Body of pancreas (tissue), 4 donors: ENCODE measurements at regions not wholly inside any gene's neighbourhood (a gene's known extent, or its start where the extent isn't known, plus 50 kb on each side); places are given as distances from the start of the nearest gene placed in this dataset.

ENCODE experiments used
- ATAC-seq: fragments of 150-250 bp; one replicate; pipeline ENCODE4 v1.9.1; 2016
- DNase-seq, 4 donors: peaks; one replicate each; pipeline ENCODE4 v3.0.0-alpha.2; 2019
- H3K27ac ChIP-seq, 4 donors: fragments of 200-600 bp; sonication (generic); 1 replicate in 3 of 4; 2 replicates in 1 of 4; pipeline versions ENCODE4 v1.5.1 to v1.6.1; 2016 to 2019; ENCODE audit warnings: mild to moderate bottlenecking in 1 of 4, mixed read lengths in 1 of 4, moderate library complexity in 1 of 4
- H3K27me3 ChIP-seq, 2 donors: fragments of 200-600 bp; sonication (generic); one replicate each; pipeline ENCODE4 v1.6.0; 2016; ENCODE audit warnings: mild to moderate bottlenecking in 1 of 2
- H3K36me3 ChIP-seq, 2 donors: fragments of 200-600 bp; sonication (generic); replicated peaks in 1 of 2; 2 replicates each; pipeline ENCODE4 v1.5.1; 2016; ENCODE audit warnings: low read depth in 2 of 2; ENCODE audit not compliant: insufficient read depth in 1 of 2
- H3K4me1 ChIP-seq: fragments of 200-600 bp; sonication (generic); one replicate; pipeline ENCODE4 v1.6.0; 2016
- H3K4me3 ChIP-seq, 2 donors: fragments of 200-600 bp; sonication (generic); 1 replicate in 1 of 2; 2 replicates in 1 of 2; pipeline ENCODE4 v1.5.1; 2016 to 2019
- H3K9me3 ChIP-seq, 3 donors: fragments of 200-600 bp; sonication (generic); 1 replicate in 2 of 3; 2 replicates in 1 of 3; pipeline ENCODE4 v1.5.1; 2016
- CTCF ChIP-seq, 7 experiments: fragments of 450-650 bp in 4 of 7; fragments of 200-600 bp in 3 of 7; sonication (generic) in 3 of 7; IDR thresholded peaks; one replicate each; pipeline ENCODE4 v1.5.1; 2016 to 2019; ENCODE audit warnings: antibody characterized with exemption in 7 of 7
- POLR2A ChIP-seq, 3 donors: fragments of 450-650 bp; IDR thresholded peaks; one replicate each; pipeline ENCODE4 v1.6.1; 2016; ENCODE audit warnings: antibody characterized with exemption in 3 of 3, mild to moderate bottlenecking in 2 of 3
- WGBS, 2 donors: methylation state at CpG; one replicate each; pipeline ENCODE4 v1.1.5; 2017; 5-methylcytosine and 5-hydroxymethylcytosine counted together
- intact Hi-C: fragments of 100-400 bp; cut with DNase I; formaldehyde crosslinking; loops from one replicate; pipeline ENCODE4 v1.15.1; 2023

GRCh38 chr4:60846678-60847077 lies 353.4 kb upstream of the ADGRL3 start:
- H3K27me3 ChIP-seq = no peaks in the 10 kb centered on the region
- WGBS, 2 donors = 51 to 59% methylated on average over 4 of the region's 4 CpGs
- TF ChIP-seq POLR2A (IDR thresholded peaks at IDR 0.05) (no peak), CTCF (IDR thresholded peaks at IDR 0.05) (no peak)
- no peaks in the 10 kb centered on the region for H3K9me3 ChIP-seq
- no peak for ATAC-seq
- no peak overlapping the region for H3K27ac ChIP-seq
- H3K4me3 ChIP-seq = no peak overlapping the region
- no peak for DNase-seq
- H3K36me3 ChIP-seq = no peaks in the 10 kb centered on the region
- intact Hi-C loops = no loop called here
- no peaks in the 10 kb centered on the region for H3K4me1 ChIP-seq

- no peak for DNase-seq
- H3K4me3 ChIP-seq = no peak overlapping the region
- intact Hi-C loops = no loop called here
- 18 to 26% methylated on average over 4 of the region's 4 CpGs for WGBS, 2 donors
- no peaks in the 10 kb centered on the region for H3K9me3 ChIP-seq
- H3K27ac ChIP-seq = no peak overlapping the region
- no peaks in the 10 kb centered on the region for H3K4me1 ChIP-seq
- TF ChIP-seq POLR2A (IDR thresholded peaks at IDR 0.05) = no peak
- no peak for TF ChIP-seq CTCF (IDR thresholded peaks at IDR 0.05)
- no peaks in the 10 kb centered on the region for H3K36me3 ChIP-seq
- ATAC-seq = no peak
- H3K27me3 ChIP-seq = no peaks in the 10 kb centered on the region
Observed at GRCh38 chr4:60847614-60848013, 352.5 kb upstream of the ADGRL3 start.

DNA sequence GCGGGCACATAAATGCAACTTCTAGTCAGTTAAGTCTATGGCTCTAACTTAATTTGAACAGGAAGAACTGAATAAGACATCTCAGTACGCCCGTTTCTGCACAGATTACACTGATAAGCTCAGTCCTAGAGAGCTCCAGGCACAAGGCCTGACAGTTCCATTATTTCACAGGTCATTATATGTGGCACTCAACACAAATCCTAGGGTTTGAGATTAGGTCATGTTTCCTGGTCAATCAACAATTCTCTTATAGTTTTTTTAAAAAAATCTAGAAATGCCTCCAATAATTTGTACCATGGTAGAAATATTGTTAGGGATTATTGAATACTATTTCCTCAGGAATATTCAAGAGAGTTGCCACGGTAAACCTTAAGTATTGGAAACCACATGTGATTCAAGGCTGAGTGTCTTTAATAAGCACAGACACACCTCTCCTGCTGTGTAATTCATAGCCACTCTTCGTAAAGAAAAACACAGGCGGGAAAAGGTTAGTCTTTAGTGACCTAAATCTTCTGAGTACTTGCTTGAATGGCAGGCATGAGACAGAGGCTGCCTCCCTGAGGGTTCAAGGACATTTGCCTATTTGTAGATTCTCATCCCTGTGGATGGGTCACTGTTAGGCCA lies 342.9 kb upstream of the ADGRL3 start:
- intact Hi-C loops = no loop called here
- 50 to 57% methylated on average over 6 of the region's 6 CpGs for WGBS, 2 donors

DNA sequence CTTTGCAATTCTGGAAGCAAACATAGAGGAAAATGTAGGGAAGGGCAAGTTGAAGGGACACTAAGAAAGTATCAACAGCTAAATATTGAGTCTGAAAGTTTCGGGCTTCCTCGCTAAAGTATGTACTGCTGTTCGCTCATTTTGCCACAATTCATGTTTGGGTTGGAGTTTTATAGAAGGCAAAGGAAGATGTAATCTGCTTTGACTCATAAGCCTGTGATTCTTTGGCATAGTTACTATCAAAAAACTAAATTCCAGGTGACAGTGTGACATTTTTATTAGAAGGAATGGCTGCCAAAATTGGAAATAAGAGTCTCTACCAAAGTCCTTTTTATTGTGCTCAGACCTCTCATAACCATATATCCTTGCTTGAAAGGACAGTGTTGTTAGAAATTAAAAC lies 336.7 kb upstream of the ADGRL3 start:
- intact Hi-C loops = no loop called here
- ATAC-seq (no peak), DNase-seq (no peak)
- Histone ChIP-seq H3K4me1 (no peaks in the 10 kb centered on the region), H3K27ac (no peak overlapping the region), H3K36me3 (no peaks in the 10 kb centered on the region), H3K9me3 (no peaks in the 10 kb centered on the region), H3K27me3 (no peaks in the 10 kb centered on the region), H3K4me3 (no peak overlapping the region)
- WGBS, 2 donors = 80 to 85% methylated on average over 3 of the region's 3 CpGs
- no peak for TF ChIP-seq CTCF (IDR thresholded peaks at IDR 0.05)
- no peak for TF ChIP-seq POLR2A (IDR thresholded peaks at IDR 0.05)

More for the DNA sequence above, 342.9 kb upstream of the ADGRL3 start:
- Histone ChIP-seq H3K36me3 (no peaks in the 10 kb centered on the region), H3K4me1 (no peaks in the 10 kb centered on the region), H3K27ac (no peak overlapping the region), H3K27me3 (no peaks in the 10 kb centered on the region), H3K4me3 (no peak overlapping the region), H3K9me3 (no peaks in the 10 kb centered on the region)
- TF ChIP-seq CTCF (IDR thresholded peaks at IDR 0.05) = no peak
- DNase-seq = no peak
- ATAC-seq = no peak

- TF ChIP-seq POLR2A (IDR thresholded peaks at IDR 0.05) (no peak), CTCF (IDR thresholded peaks at IDR 0.05) (no peak)
- no peaks in the 10 kb centered on the region for H3K27me3 ChIP-seq
- no peaks in the 10 kb centered on the region for H3K9me3 ChIP-seq
- DNase-seq (no peak), ATAC-seq (no peak)
- no peak overlapping the region for H3K4me3 ChIP-seq
- no peak overlapping the region for H3K27ac ChIP-seq
- intact Hi-C loops = no loop called here
- WGBS, 2 donors = 30 to 38% methylated on average over 4 of the region's 4 CpGs
- H3K36me3 ChIP-seq = no peaks in the 10 kb centered on the region
- H3K4me1 ChIP-seq = no peaks in the 10 kb centered on the region
Observed at GRCh38 chr4:60865273-60865672, 334.9 kb upstream of the ADGRL3 start.
